Thyroid gland (tissue), 4 donors: ENCODE measurements at regions not wholly inside any gene's neighbourhood (a gene's known extent, or its start where the extent isn't known, plus 50 kb on each side); places are given as distances from the start of the nearest gene placed in this dataset.

ENCODE experiments used
- POLR2A ChIP-seq, 2 donors: fragments of 450-650 bp; IDR thresholded peaks; one replicate each; pipeline ENCODE4 v1.6.1; 2017; ENCODE audit warnings: antibody characterized with exemption in 2 of 2, mild to moderate bottlenecking in 2 of 2, moderate library complexity in 1 of 2
- TF ChIP-seq, protein P1 (sequence below), 6 experiments: fragments of 200-600 bp in 3 of 6; fragments of 450-650 bp in 3 of 6; sonication (generic) in 3 of 6; IDR thresholded peaks; one replicate each; pipeline ENCODE4 v1.5.1; 2016 to 2019; ENCODE audit warnings: antibody characterized with exemption in 6 of 6, mild to moderate bottlenecking in 2 of 6, inconsistent platforms in 1 of 6, moderate library complexity in 1 of 6

DNA sequence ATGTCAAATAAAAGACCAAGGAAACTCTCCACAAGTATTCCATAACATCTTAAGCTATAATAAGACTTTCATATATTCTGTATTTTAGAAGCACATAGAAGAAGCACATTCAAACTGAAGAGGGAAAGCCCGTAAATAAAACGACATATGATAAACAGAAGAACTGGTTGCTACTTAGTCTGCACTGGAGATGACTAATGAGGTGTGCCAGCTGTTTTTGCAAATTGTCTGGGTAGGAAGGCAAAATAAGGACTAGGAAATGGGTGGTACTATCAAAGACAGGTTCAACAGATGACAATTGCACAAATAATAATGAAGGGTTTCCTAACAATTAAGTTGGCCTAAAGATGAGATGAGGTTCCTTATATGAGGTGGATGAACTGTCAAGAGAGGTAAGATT lies 593.2 kb upstream of the CCDC179 start:
- TF ChIP-seq, protein P1, sequence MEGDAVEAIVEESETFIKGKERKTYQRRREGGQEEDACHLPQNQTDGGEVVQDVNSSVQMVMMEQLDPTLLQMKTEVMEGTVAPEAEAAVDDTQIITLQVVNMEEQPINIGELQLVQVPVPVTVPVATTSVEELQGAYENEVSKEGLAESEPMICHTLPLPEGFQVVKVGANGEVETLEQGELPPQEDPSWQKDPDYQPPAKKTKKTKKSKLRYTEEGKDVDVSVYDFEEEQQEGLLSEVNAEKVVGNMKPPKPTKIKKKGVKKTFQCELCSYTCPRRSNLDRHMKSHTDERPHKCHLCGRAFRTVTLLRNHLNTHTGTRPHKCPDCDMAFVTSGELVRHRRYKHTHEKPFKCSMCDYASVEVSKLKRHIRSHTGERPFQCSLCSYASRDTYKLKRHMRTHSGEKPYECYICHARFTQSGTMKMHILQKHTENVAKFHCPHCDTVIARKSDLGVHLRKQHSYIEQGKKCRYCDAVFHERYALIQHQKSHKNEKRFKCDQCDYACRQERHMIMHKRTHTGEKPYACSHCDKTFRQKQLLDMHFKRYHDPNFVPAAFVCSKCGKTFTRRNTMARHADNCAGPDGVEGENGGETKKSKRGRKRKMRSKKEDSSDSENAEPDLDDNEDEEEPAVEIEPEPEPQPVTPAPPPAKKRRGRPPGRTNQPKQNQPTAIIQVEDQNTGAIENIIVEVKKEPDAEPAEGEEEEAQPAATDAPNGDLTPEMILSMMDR (IDR thresholded peaks at IDR 0.05), result no peak
- TF ChIP-seq POLR2A (IDR thresholded peaks at IDR 0.05), result no peak
